ENCODE measurements at regions not wholly inside any gene's neighbourhood (a gene's known extent, or its start where the extent isn't known, plus 50 kb on each side); places are given as distances from the start of the nearest gene placed in this dataset.

GRCh38 chr20:30919514-30920188 is 337.8 kb upstream of the DEFB115 start:
- H3K27me3 ChIP-seq (ENCODE audit: insufficient read depth, low read depth): no peaks in the 10 kb centered on the region
- no peaks in the 10 kb centered on the region for H3K9me2 ChIP-seq (ENCODE audit: insufficient read depth)
- no peak overlapping the region for H3K27ac ChIP-seq
- H3K79me2 ChIP-seq (ENCODE audit: low read depth): no peaks in the 10 kb centered on the region
- no peaks in the 10 kb centered on the region for H3K4me1 ChIP-seq (replicated peaks; ENCODE audit: insufficient read depth)
- H3F3A ChIP-seq (ENCODE audit: insufficient read depth, low read depth): no peaks in the 10 kb centered on the region
- CTCF ChIA-PET: no interaction called here
- intact Hi-C loops (cut with micrococcal nuclease; ENCODE audit: unreplicated experiment): no loop called here
- POLR2A ChIA-PET (ENCODE audit: unreplicated experiment): no interaction called here
- H3K9me3 ChIP-seq (ENCODE audit: insufficient read depth, low read depth): no peaks in the 10 kb centered on the region
- no peak for DNase-seq
- H4K20me1 ChIP-seq (ENCODE audit: insufficient read depth): no peaks in the 10 kb centered on the region
- H2AFZ ChIP-seq: no peak overlapping the region
- no peak overlapping the region for H3K4me3 ChIP-seq
- no peaks in the 10 kb centered on the region for H3K36me3 ChIP-seq (ENCODE audit: low read depth)
- TF ChIP-seq EZH2 (IDR thresholded peaks at IDR 0.05; ENCODE audit: low read depth): no peak
- TF ChIP-seq, protein P1, sequence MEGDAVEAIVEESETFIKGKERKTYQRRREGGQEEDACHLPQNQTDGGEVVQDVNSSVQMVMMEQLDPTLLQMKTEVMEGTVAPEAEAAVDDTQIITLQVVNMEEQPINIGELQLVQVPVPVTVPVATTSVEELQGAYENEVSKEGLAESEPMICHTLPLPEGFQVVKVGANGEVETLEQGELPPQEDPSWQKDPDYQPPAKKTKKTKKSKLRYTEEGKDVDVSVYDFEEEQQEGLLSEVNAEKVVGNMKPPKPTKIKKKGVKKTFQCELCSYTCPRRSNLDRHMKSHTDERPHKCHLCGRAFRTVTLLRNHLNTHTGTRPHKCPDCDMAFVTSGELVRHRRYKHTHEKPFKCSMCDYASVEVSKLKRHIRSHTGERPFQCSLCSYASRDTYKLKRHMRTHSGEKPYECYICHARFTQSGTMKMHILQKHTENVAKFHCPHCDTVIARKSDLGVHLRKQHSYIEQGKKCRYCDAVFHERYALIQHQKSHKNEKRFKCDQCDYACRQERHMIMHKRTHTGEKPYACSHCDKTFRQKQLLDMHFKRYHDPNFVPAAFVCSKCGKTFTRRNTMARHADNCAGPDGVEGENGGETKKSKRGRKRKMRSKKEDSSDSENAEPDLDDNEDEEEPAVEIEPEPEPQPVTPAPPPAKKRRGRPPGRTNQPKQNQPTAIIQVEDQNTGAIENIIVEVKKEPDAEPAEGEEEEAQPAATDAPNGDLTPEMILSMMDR (conservative IDR thresholded peaks at IDR 0.05): no peak
- BruUV-seq (replicated peaks): no TSS peak
- no peak overlapping the region for H3K4me2 ChIP-seq

DNA sequence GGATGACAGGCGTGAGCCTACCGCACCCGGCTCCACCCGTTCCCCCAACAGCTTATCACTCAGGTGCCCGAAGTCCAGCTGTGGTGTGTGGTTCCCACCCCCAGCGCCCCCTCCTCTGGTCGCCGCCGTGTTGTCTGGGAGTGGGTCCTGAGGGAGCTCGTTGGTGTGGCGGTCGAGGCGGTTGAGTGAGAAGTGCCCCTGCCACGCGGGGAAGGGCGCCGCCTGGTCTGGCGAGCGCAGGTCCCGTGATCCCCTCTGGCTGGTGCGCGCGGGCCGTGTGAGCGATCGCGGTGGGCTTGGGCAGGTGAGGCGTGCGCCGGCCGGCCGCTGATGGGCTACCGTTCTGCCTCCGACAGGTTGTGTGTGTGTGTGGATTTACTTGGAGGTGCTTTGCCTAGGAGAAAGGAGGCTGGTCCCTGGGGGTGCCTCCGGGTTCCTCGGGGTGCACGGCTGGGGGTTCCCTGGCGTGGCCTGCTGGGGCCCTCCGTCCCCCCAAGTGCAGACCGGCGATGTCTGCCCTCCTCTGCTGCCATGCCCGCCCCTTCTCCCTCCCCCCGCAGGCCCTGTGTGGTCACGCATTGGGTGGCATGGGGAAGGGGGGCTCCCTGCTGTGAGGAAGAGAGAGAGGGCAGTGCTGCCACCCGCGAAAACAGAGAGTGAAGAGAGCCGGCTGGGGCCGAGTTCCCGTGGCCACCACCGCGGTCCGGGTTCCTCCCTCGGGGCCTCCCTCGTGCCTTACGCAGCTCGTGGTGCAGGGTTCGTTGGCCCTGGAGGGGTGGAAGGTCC is 336.0 kb upstream of the DEFB115 start:
- Histone ChIP-seq H3K27ac (no peak overlapping the region), H2AFZ (no peak overlapping the region), H3K9me2 (ENCODE audit: insufficient read depth) (no peaks in the 10 kb centered on the region), H3K27me3 (ENCODE audit: insufficient read depth, low read depth) (no peaks in the 10 kb centered on the region), H3K9me3 (ENCODE audit: insufficient read depth, low read depth) (no peaks in the 10 kb centered on the region), H3K4me1 (replicated peaks; ENCODE audit: insufficient read depth) (no peaks in the 10 kb centered on the region), H3K4me3 (no peak overlapping the region), H4K20me1 (ENCODE audit: insufficient read depth) (no peaks in the 10 kb centered on the region), H3K4me2 (no peak overlapping the region), H3F3A (ENCODE audit: insufficient read depth, low read depth) (no peaks in the 10 kb centered on the region), H3K79me2 (ENCODE audit: low read depth) (no peaks in the 10 kb centered on the region), H3K36me3 (ENCODE audit: low read depth) (no peaks in the 10 kb centered on the region)
- POLR2A ChIA-PET (ENCODE audit: unreplicated experiment): no interaction called here
- DNase-seq: no peak
- BruUV-seq (replicated peaks): no TSS peak
- TF ChIP-seq, protein P1 (conservative IDR thresholded peaks at IDR 0.05): no peak
- no peak for TF ChIP-seq EZH2 (IDR thresholded peaks at IDR 0.05; ENCODE audit: low read depth)
- intact Hi-C loops (cut with micrococcal nuclease; ENCODE audit: unreplicated experiment): no loop called here
- CTCF ChIA-PET: no interaction called here

GRCh38 chr20:30922129-30922528 is 335.3 kb upstream of the DEFB115 start:
- no peaks in the 10 kb centered on the region for H4K20me1 ChIP-seq (ENCODE audit: insufficient read depth)
- H3K36me3 ChIP-seq (ENCODE audit: low read depth): no peaks in the 10 kb centered on the region
- no peak for DNase-seq
- BruUV-seq (replicated peaks): no TSS peak
- H3K9me3 ChIP-seq (ENCODE audit: insufficient read depth, low read depth): no peaks in the 10 kb centered on the region
- no peaks in the 10 kb centered on the region for H3K79me2 ChIP-seq (ENCODE audit: low read depth)
- no peaks in the 10 kb centered on the region for H3K27me3 ChIP-seq (ENCODE audit: insufficient read depth, low read depth)
- H3K4me3 ChIP-seq: no peak overlapping the region
- TF ChIP-seq EZH2 (IDR thresholded peaks at IDR 0.05; ENCODE audit: low read depth): no peak
- intact Hi-C loops (cut with micrococcal nuclease; ENCODE audit: unreplicated experiment): no loop called here
- H2AFZ ChIP-seq: no peak overlapping the region
- no peak overlapping the region for H3K27ac ChIP-seq
- H3K4me1 ChIP-seq (replicated peaks; ENCODE audit: insufficient read depth): no peaks in the 10 kb centered on the region
- H3K9me2 ChIP-seq (ENCODE audit: insufficient read depth): no peaks in the 10 kb centered on the region
- ChIA-PET POLR2A (ENCODE audit: unreplicated experiment) (no interaction called here), CTCF (no interaction called here)
- H3F3A ChIP-seq (ENCODE audit: insufficient read depth, low read depth): no peaks in the 10 kb centered on the region
- no peak overlapping the region for H3K4me2 ChIP-seq

Data from PC-9 (cell line).